Liver (tissue), 8 donors: ENCODE measurements at regions not wholly inside any gene's neighbourhood (a gene's known extent, or its start where the extent isn't known, plus 50 kb on each side); places are given as distances from the start of the nearest gene placed in this dataset.

Experiments used
- DNase-seq: peaks from one replicate; pipeline ENCODE4 v3.0.0-alpha.2; 2017; ENCODE audit warnings: low spot score
- H3K27ac ChIP-seq, 2 donors: one replicate each; pipeline ENCODE4 v1.7.0; 2013; ENCODE audit warnings: inconsistent platforms in 2 of 2, low read length in 2 of 2, control low read depth in 1 of 2, low read depth in 1 of 2, mild to moderate bottlenecking in 1 of 2
- H3K27me3 ChIP-seq, 4 donors: one replicate each; pipeline versions ENCODE4 v1.6.1 to v1.7.0; 2013; ENCODE audit warnings: low read length in 3 of 4, inconsistent platforms in 1 of 4, mild to moderate bottlenecking in 1 of 4, moderate library complexity in 1 of 4; ENCODE audit not compliant: control insufficient read depth in 4 of 4, insufficient read depth in 4 of 4
- H3K36me3 ChIP-seq, 4 donors: one replicate each; pipeline versions ENCODE4 v1.6.1 to v1.7.0; 2013; ENCODE audit warnings: low read length in 3 of 4, mild to moderate bottlenecking in 3 of 4, low read depth in 1 of 4, moderate library complexity in 1 of 4; ENCODE audit not compliant: control insufficient read depth in 4 of 4, insufficient read depth in 3 of 4
- H3K4me1 ChIP-seq, 4 donors: one replicate each; pipeline versions ENCODE4 v1.6.1 to v1.7.0; 2013; ENCODE audit warnings: low read length in 3 of 4, mild to moderate bottlenecking in 3 of 4, moderate library complexity in 1 of 4; ENCODE audit not compliant: control insufficient read depth in 4 of 4, insufficient read depth in 4 of 4
- H3K4me3 ChIP-seq, 3 donors: one replicate each; pipeline versions ENCODE4 v1.6.1 to v1.7.0; 2013; ENCODE audit warnings: low read length in 3 of 3, control low read depth in 1 of 3, low read depth in 1 of 3, mild to moderate bottlenecking in 1 of 3
- H3K9ac ChIP-seq, 2 donors: one replicate each; pipeline ENCODE4 v1.7.0; 2013; ENCODE audit warnings: low read length in 2 of 2, mild to moderate bottlenecking in 2 of 2, moderate library complexity in 2 of 2, control low read depth in 1 of 2, low read depth in 1 of 2
- H3K9me3 ChIP-seq, 4 donors: one replicate each; pipeline versions ENCODE4 v1.6.1 to v1.7.0; 2013; ENCODE audit warnings: low read length in 3 of 4; ENCODE audit not compliant: control insufficient read depth in 4 of 4
- EGR1 ChIP-seq, 2 donors: IDR thresholded peaks; 2 replicates each; pipeline ENCODE4 v1.6.1; 2016 to 2018; ENCODE audit warnings: antibody characterized with exemption in 2 of 2, low read depth in 2 of 2
- FOXA1 ChIP-seq: IDR thresholded peaks from 2 replicates; pipeline ENCODE4 v1.6.1; 2016; ENCODE audit warnings: antibody characterized with exemption
- FOXA2 ChIP-seq: IDR thresholded peaks from 2 replicates; pipeline ENCODE4 v1.6.1; 2016; ENCODE audit warnings: antibody characterized with exemption
- GABPA ChIP-seq, 2 donors: IDR thresholded peaks in 1 of 2; conservative IDR thresholded peaks in 1 of 2; 2 replicates each; pipeline ENCODE4 v1.6.1; 2016; ENCODE audit warnings: antibody characterized with exemption in 2 of 2, mild to moderate bottlenecking in 1 of 2, moderate library complexity in 1 of 2
- HNF4A ChIP-seq, 2 donors: conservative IDR thresholded peaks; 2 replicates each; pipeline ENCODE4 v1.6.1; 2016; ENCODE audit warnings: antibody characterized with exemption in 2 of 2, mild to moderate bottlenecking in 2 of 2
- HNF4G ChIP-seq: IDR thresholded peaks from 2 replicates; pipeline ENCODE4 v1.6.1; 2016; ENCODE audit warnings: antibody characterized with exemption
- JUND ChIP-seq, 2 donors: IDR thresholded peaks; 2 replicates each; pipeline ENCODE4 v1.6.1; 2016; ENCODE audit warnings: antibody characterized with exemption in 2 of 2
- NR2F2 ChIP-seq: IDR thresholded peaks from 2 replicates; pipeline ENCODE4 v1.6.1; 2016; ENCODE audit warnings: antibody characterized with exemption
- RAD21 ChIP-seq, 2 donors: IDR thresholded peaks; 2 replicates each; pipeline ENCODE4 v1.6.1; 2016; ENCODE audit warnings: antibody characterized with exemption in 2 of 2, mild to moderate bottlenecking in 2 of 2
- RXRA ChIP-seq, 2 donors: IDR thresholded peaks; 2 replicates each; pipeline ENCODE4 v1.6.1; 2017 to 2018; ENCODE audit warnings: antibody characterized with exemption in 2 of 2, mild to moderate bottlenecking in 1 of 2
- SP1 ChIP-seq: IDR thresholded peaks from 2 replicates; pipeline ENCODE4 v1.6.1; 2018; ENCODE audit warnings: antibody characterized with exemption, mild to moderate bottlenecking
- TAF1 ChIP-seq: conservative IDR thresholded peaks from 2 replicates; pipeline ENCODE4 v1.6.1; 2016; ENCODE audit warnings: antibody characterized with exemption, mild to moderate bottlenecking
- YY1 ChIP-seq: IDR thresholded peaks from 2 replicates; pipeline ENCODE4 v1.6.1; 2016; ENCODE audit warnings: antibody characterized with exemption, mild to moderate bottlenecking
- WGBS: extraction: QIAGEN DNeasy Blood & Tissue Kit; methylation state at CpG from one replicate; pipeline ENCODE4 v1.1.7; 2013; 5-methylcytosine and 5-hydroxymethylcytosine counted together
- TF ChIP-seq, protein P1 (sequence below): IDR thresholded peaks from 2 replicates; pipeline ENCODE4 v1.6.1; 2016; ENCODE audit warnings: antibody characterized with exemption
- TF ChIP-seq, protein P2 (sequence below): IDR thresholded peaks from 2 replicates; pipeline ENCODE4 v1.6.1; 2016; ENCODE audit warnings: antibody characterized with exemption
- TF ChIP-seq, protein P3 (sequence below): IDR thresholded peaks from 2 replicates; pipeline ENCODE4 v1.6.1; 2016; ENCODE audit warnings: antibody characterized with exemption, mild to moderate bottlenecking
- TF ChIP-seq, protein P4 (sequence below): IDR thresholded peaks from 2 replicates; pipeline ENCODE4 v1.6.1; 2016; ENCODE audit warnings: antibody characterized with exemption
- TF ChIP-seq, protein P5 (sequence below): fragments of 150-350 bp; IDR thresholded peaks from 2 replicates; pipeline ENCODE4 v1.5.1; 2017; ENCODE audit warnings: improper control_type of control experiment, low read depth, low read length; ENCODE audit not compliant: missing input control
- donor health status: healthy.
- donor health status: healthy.
- donor health status: healthy.
- donor health status: healthy.
- donor health status: healthy.

DNA sequence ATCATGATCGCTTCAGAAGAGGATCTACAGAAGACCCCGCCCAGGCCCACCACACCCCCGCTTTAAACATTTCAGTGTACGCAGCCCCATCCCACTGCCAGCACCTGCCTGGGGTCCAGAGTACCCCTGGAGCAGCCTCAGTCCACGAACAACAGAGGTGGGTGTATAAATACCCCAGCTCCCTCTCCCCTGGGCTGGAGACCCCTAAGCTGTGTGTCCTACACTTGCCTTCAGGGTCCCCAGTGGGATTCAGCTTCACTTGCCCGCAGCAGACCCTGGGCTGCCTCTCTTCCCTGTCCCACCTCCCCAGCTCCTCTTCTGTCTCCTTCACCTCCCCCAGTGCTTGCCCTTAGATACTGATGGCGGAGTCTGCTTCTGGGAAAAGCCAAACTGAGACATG lies 105.7 kb downstream of the RBFOX3 start:
- WGBS: 86% methylated on average over 7 of the region's 7 CpGs
- no peak overlapping the region for H3K9ac ChIP-seq
- TF ChIP-seq FOXA1 (no peak), NR2F2 (no peak), JUND (IDR thresholded peaks at IDR 0.05) (no peak), TAF1 (no peak), FOXA2 (no peak), RAD21 (IDR thresholded peaks at IDR 0.05) (no peak)
- TF ChIP-seq, protein P1, sequence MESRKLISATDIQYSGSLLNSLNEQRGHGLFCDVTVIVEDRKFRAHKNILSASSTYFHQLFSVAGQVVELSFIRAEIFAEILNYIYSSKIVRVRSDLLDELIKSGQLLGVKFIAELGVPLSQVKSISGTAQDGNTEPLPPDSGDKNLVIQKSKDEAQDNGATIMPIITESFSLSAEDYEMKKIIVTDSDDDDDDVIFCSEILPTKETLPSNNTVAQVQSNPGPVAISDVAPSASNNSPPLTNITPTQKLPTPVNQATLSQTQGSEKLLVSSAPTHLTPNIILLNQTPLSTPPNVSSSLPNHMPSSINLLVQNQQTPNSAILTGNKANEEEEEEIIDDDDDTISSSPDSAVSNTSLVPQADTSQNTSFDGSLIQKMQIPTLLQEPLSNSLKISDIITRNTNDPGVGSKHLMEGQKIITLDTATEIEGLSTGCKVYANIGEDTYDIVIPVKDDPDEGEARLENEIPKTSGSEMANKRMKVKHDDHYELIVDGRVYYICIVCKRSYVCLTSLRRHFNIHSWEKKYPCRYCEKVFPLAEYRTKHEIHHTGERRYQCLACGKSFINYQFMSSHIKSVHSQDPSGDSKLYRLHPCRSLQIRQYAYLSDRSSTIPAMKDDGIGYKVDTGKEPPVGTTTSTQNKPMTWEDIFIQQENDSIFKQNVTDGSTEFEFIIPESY: no peak
- TF ChIP-seq, protein P2, sequence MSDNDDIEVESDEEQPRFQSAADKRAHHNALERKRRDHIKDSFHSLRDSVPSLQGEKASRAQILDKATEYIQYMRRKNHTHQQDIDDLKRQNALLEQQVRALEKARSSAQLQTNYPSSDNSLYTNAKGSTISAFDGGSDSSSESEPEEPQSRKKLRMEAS: no peak
- TF ChIP-seq, protein P3, sequence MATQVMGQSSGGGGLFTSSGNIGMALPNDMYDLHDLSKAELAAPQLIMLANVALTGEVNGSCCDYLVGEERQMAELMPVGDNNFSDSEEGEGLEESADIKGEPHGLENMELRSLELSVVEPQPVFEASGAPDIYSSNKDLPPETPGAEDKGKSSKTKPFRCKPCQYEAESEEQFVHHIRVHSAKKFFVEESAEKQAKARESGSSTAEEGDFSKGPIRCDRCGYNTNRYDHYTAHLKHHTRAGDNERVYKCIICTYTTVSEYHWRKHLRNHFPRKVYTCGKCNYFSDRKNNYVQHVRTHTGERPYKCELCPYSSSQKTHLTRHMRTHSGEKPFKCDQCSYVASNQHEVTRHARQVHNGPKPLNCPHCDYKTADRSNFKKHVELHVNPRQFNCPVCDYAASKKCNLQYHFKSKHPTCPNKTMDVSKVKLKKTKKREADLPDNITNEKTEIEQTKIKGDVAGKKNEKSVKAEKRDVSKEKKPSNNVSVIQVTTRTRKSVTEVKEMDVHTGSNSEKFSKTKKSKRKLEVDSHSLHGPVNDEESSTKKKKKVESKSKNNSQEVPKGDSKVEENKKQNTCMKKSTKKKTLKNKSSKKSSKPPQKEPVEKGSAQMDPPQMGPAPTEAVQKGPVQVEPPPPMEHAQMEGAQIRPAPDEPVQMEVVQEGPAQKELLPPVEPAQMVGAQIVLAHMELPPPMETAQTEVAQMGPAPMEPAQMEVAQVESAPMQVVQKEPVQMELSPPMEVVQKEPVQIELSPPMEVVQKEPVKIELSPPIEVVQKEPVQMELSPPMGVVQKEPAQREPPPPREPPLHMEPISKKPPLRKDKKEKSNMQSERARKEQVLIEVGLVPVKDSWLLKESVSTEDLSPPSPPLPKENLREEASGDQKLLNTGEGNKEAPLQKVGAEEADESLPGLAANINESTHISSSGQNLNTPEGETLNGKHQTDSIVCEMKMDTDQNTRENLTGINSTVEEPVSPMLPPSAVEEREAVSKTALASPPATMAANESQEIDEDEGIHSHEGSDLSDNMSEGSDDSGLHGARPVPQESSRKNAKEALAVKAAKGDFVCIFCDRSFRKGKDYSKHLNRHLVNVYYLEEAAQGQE: no peak
- no peaks in the 10 kb centered on the region for H3K4me1 ChIP-seq
- H3K36me3 ChIP-seq: no peaks in the 10 kb centered on the region
- H3K27me3 ChIP-seq: peaks cover 0 to 3% (median 0%) of the 10 kb centered on the region in 4 donors
- no peak for DNase-seq
- H3K27ac ChIP-seq: no peak overlapping the region
- no peaks in the 10 kb centered on the region for H3K9me3 ChIP-seq
- no peak overlapping the region for H3K4me3 ChIP-seq

DNA sequence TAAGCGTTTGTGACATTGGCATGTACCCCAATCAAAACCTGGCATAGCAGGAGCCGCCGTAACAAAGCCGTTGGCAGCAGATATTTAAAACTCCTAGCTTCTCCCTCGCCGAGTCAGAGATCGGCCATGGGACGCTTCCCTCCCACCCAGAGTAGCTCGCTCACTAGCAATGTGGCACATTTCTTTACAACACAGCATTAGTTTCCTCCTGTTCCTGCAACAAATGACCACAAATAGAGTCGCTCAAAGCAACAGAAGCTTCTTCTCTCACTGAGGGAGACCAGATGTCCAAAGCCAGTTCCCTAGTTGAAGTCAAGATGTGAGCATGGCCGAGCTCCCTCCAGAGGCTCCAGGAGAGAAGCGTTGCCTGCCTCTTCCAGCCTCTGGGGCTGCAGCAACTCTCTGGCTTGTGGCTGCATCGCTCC lies 106.7 kb downstream of the RBFOX3 start:
- TF ChIP-seq EGR1 (IDR thresholded peaks at IDR 0.05; ENCODE audit: low read depth in 2 of 2) (no peak), HNF4A (conservative IDR thresholded peaks at IDR 0.05) (no peak), FOXA1 (no peak), NR2F2 (no peak), HNF4G (no peak), RAD21 (IDR thresholded peaks at IDR 0.05) (no peak), JUND (IDR thresholded peaks at IDR 0.05) (no peak), RXRA (IDR thresholded peaks at IDR 0.05) (no peak), FOXA2 (no peak), YY1 (no peak), SP1 (no peak), GABPA (IDR thresholded peaks at IDR 0.05 in 1 of 2, conservative IDR thresholded peaks at IDR 0.05 in 1 of 2) (no peak), TAF1 (no peak)
- TF ChIP-seq, protein P4, sequence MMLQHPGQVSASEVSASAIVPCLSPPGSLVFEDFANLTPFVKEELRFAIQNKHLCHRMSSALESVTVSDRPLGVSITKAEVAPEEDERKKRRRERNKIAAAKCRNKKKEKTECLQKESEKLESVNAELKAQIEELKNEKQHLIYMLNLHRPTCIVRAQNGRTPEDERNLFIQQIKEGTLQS: no peak
- TF ChIP-seq, protein P5, sequence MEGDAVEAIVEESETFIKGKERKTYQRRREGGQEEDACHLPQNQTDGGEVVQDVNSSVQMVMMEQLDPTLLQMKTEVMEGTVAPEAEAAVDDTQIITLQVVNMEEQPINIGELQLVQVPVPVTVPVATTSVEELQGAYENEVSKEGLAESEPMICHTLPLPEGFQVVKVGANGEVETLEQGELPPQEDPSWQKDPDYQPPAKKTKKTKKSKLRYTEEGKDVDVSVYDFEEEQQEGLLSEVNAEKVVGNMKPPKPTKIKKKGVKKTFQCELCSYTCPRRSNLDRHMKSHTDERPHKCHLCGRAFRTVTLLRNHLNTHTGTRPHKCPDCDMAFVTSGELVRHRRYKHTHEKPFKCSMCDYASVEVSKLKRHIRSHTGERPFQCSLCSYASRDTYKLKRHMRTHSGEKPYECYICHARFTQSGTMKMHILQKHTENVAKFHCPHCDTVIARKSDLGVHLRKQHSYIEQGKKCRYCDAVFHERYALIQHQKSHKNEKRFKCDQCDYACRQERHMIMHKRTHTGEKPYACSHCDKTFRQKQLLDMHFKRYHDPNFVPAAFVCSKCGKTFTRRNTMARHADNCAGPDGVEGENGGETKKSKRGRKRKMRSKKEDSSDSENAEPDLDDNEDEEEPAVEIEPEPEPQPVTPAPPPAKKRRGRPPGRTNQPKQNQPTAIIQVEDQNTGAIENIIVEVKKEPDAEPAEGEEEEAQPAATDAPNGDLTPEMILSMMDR: no peak
- TF ChIP-seq, protein P2: no peak
- TF ChIP-seq, protein P3: no peak
- TF ChIP-seq, protein P1: no peak

More for the DNA sequence above, 106.7 kb downstream of the RBFOX3 start:
- Histone ChIP-seq H3K9me3 (no peaks in the 10 kb centered on the region), H3K4me3 (no peak overlapping the region), H3K4me1 (no peaks in the 10 kb centered on the region), H3K27ac (no peak overlapping the region), H3K9ac (no peak overlapping the region), H3K27me3 (peaks cover 0 to 3% (median 0%) of the 10 kb centered on the region in 4 donors), H3K36me3 (no peaks in the 10 kb centered on the region)
- 74% methylated on average over 13 of the region's 13 CpGs for WGBS
- DNase-seq: no peak
